ENCODE measurements at regions not wholly inside any gene's neighbourhood (a gene's known extent, or its start where the extent isn't known, plus 50 kb on each side); places are given as distances from the start of the nearest gene placed in this dataset.

DNA sequence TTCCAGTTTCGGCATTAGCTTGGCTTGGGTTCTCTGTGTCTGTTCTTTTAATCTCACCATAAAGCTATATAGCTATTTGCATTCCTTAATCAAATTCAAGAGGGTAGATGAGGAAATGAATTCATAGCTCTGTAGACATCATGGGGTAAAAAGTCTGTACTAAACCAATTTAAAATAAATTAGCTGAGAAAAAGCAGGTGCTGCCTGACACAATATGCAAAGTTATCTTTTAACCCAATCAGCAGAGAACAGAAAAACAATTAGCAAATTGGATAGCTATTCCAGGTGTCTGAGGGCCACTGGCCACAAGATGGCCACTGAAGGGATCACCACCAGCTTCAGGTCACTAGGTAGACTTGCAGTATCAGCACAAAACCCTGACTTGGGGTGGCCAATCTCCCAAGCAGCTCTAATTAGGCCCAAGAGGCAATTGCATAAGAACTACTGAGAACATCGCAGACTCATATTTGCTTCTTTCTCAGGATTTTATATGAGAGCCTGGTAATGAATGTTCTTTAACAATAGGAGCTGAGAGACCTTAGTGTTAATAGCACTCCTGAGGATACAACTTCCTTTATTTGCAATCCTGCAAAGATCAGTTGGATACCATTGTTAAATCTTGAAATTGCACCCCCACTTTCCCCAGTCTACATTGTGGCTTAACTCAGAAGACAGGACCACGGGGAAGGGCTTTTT, 494.3 kb downstream of the PDCD6IP start:
- in situ Hi-C loops (cut with MboI; ENCODE audit: low sequenced_read_pairs, unreplicated experiment), result no loop called here
- TF ChIP-seq CTCF (IDR thresholded peaks at IDR 0.05; ENCODE audit: borderline replicate concordance, control extremely low read depth, extremely low read depth, insufficient read depth, missing control alignments), result no peak
- DNase-seq (ENCODE audit: low spot score), result no peak

- in situ Hi-C loops (cut with MboI; ENCODE audit: low sequenced_read_pairs, unreplicated experiment), result no loop called here
- DNase-seq (ENCODE audit: low spot score), result no peak
- TF ChIP-seq CTCF (IDR thresholded peaks at IDR 0.05; ENCODE audit: borderline replicate concordance, control extremely low read depth, extremely low read depth, insufficient read depth, missing control alignments), result no peak
These were observed 495.8 kb downstream of the PDCD6IP start for GRCh38 chr3:34294240-34294639.

DNA sequence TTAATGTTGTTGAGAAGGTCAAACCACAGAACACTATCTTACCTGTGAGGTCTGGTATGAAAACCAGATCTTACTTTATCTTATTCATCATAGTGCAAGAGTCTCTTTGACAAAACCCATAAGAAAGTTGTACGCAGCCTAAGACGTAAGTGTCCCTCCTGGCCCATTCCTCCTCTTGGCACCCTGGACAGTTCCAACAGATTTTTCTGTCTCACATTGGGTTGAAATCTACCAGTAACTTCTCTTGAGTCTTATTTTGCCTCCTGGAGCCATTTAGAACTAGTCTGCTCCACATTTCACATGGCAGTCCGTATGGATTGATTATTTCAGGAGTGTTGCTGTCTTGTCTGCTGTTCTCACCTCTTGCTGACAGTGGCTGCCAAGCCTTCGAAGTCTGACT, 498.4 kb downstream of the PDCD6IP start:
- no peak for TF ChIP-seq CTCF (IDR thresholded peaks at IDR 0.05; ENCODE audit: borderline replicate concordance, control extremely low read depth, extremely low read depth, insufficient read depth, missing control alignments)
- no peak for DNase-seq (ENCODE audit: low spot score)
- in situ Hi-C loops (cut with MboI; ENCODE audit: low sequenced_read_pairs, unreplicated experiment), result no loop called here

GRCh38 chr3:34298653-34299052, 500.2 kb downstream of the PDCD6IP start:
- no peak for DNase-seq (ENCODE audit: low spot score)
- in situ Hi-C loops (cut with MboI; ENCODE audit: low sequenced_read_pairs, unreplicated experiment), result no loop called here
- TF ChIP-seq CTCF (IDR thresholded peaks at IDR 0.05; ENCODE audit: borderline replicate concordance, control extremely low read depth, extremely low read depth, insufficient read depth, missing control alignments), result no peak

DNA sequence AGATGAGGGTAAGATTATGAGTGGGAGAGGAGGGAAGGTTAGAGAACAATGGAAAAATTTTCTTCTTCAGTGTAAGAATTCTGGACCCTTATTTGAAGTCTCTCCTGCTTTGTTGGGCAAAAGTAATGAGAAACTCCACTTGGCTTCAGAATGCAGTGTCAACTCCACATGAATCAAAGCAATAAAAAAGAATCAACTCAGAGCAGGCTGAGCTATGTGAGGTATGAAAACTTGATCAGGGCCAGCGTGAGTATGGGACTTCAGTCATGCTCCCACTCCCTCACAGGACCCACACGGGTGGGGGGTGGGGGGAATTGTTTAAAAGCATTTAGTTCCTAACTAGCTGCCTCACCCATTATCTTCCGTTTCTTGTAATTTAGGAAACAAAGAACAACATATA, 502.2 kb downstream of the PDCD6IP start:
- DNase-seq (ENCODE audit: low spot score), result no peak
- in situ Hi-C loops (cut with MboI; ENCODE audit: low sequenced_read_pairs, unreplicated experiment), result no loop called here
- TF ChIP-seq CTCF (IDR thresholded peaks at IDR 0.05; ENCODE audit: borderline replicate concordance, control extremely low read depth, extremely low read depth, insufficient read depth, missing control alignments), result no peak

- in situ Hi-C loops (cut with MboI; ENCODE audit: low sequenced_read_pairs, unreplicated experiment), result no loop called here
- DNase-seq (ENCODE audit: low spot score), result no peak
- TF ChIP-seq CTCF (IDR thresholded peaks at IDR 0.05; ENCODE audit: borderline replicate concordance, control extremely low read depth, extremely low read depth, insufficient read depth, missing control alignments), result no peak
These were observed 502.9 kb downstream of the PDCD6IP start for GRCh38 chr3:34301313-34301712.
